Vagina (tissue), 2 donors: ENCODE measurements at regions not wholly inside any gene's neighbourhood (a gene's known extent, or its start where the extent isn't known, plus 50 kb on each side); places are given as distances from the start of the nearest gene placed in this dataset.

Source experiments
- DNase-seq, 2 donors: peaks; one replicate each; pipeline ENCODE4 v3.0.0-alpha.2; 2017; ENCODE audit errors: extremely low spot score in 2 of 2
- H3K27ac ChIP-seq: fragments of 200-600 bp; sonication (generic); one replicate; pipeline ENCODE4 v1.5.1; 2019
- H3K27me3 ChIP-seq: fragments of 200-600 bp; sonication (generic); one replicate; pipeline ENCODE4 v1.5.1; 2019
- H3K36me3 ChIP-seq, 2 donors: fragments of 200-600 bp; sonication (generic); one replicate each; pipeline ENCODE4 v1.5.1; 2017 to 2019
- H3K4me1 ChIP-seq: fragments of 200-600 bp; sonication (generic); one replicate; pipeline ENCODE4 v1.5.1; 2019
- H3K4me3 ChIP-seq, 2 donors: fragments of 200-600 bp; sonication (generic); 1 replicate in 1 of 2; 2 replicates in 1 of 2; pipeline ENCODE4 v1.5.1; 2016 to 2019
- H3K9me3 ChIP-seq: fragments of 200-600 bp; sonication (generic); one replicate; pipeline ENCODE4 v1.5.1; 2019
- CTCF ChIP-seq, 3 experiments: fragments of 450-650 bp in 2 of 3; fragments of 200-600 bp in 1 of 3; sonication (generic) in 1 of 3; IDR thresholded peaks; one replicate each; pipeline ENCODE4 v1.5.1; 2017 to 2019; ENCODE audit warnings: antibody characterized with exemption in 3 of 3, mild to moderate bottlenecking in 2 of 3, moderate library complexity in 2 of 3
- POLR2A ChIP-seq, 2 donors: fragments of 450-650 bp; IDR thresholded peaks; one replicate each; pipeline ENCODE4 v1.6.1; 2017; ENCODE audit warnings: antibody characterized with exemption in 2 of 2, mild to moderate bottlenecking in 2 of 2, moderate library complexity in 2 of 2
- POLR2AphosphoS5 ChIP-seq, 2 donors: sonication (generic); formaldehyde crosslinking; IDR thresholded peaks; one replicate each; pipeline ENCODE4 v1.9.0; 2017; ENCODE audit warnings: antibody characterized with exemption in 2 of 2, mild to moderate bottlenecking in 2 of 2, low read depth in 1 of 2; ENCODE audit not compliant: insufficient read depth in 1 of 2
- intact Hi-C: fragments of 100-400 bp; cut with DNase I; formaldehyde crosslinking; loops from one replicate; pipeline ENCODE4 v1.15.1; 2023

- DNase-seq: no peak
- TF ChIP-seq CTCF (IDR thresholded peaks at IDR 0.05) (no peak), POLR2A (IDR thresholded peaks at IDR 0.05) (no peak), POLR2AphosphoS5 (IDR thresholded peaks at IDR 0.05; ENCODE audit: insufficient read depth in 1 of 2, low read depth in 1 of 2) (no peak)
- intact Hi-C loops: loop anchor here (5.0 kb wide), 1 partner anchor 91 kb away; no protein-coding TSS in a partner anchor
- no peaks in the 10 kb centered on the region for H3K36me3 ChIP-seq
- H3K9me3 ChIP-seq: no peaks in the 10 kb centered on the region
- no peaks in the 10 kb centered on the region for H3K4me1 ChIP-seq
- H3K27me3 ChIP-seq: no peaks in the 10 kb centered on the region
- no peak overlapping the region for H3K27ac ChIP-seq
- H3K4me3 ChIP-seq: no peak overlapping the region
Measured at GRCh38 chr6:34618430-34619182, 62.5 kb upstream of the SPDEF start.

- H3K36me3 ChIP-seq: no peaks in the 10 kb centered on the region
- intact Hi-C loops: loop anchor here (5.0 kb wide), 1 partner anchor 90 kb away; no protein-coding TSS in a partner anchor
- no peaks in the 10 kb centered on the region for H3K27me3 ChIP-seq
- TF ChIP-seq CTCF (IDR thresholded peaks at IDR 0.05) (no peak), POLR2AphosphoS5 (IDR thresholded peaks at IDR 0.05; ENCODE audit: insufficient read depth in 1 of 2, low read depth in 1 of 2) (no peak), POLR2A (IDR thresholded peaks at IDR 0.05) (no peak)
- DNase-seq: no peak
- no peak overlapping the region for H3K27ac ChIP-seq
- H3K9me3 ChIP-seq: no peaks in the 10 kb centered on the region
- no peak overlapping the region for H3K4me3 ChIP-seq
- H3K4me1 ChIP-seq: no peaks in the 10 kb centered on the region
Measured at GRCh38 chr6:34617231-34617630, 61.1 kb upstream of the SPDEF start.

GRCh38 chr6:34616227-34616585 lies 60.1 kb upstream of the SPDEF start:
- H3K9me3 ChIP-seq: no peaks in the 10 kb centered on the region
- intact Hi-C loops: loop anchor here (5.0 kb wide), 1 partner anchor 89 kb away; no protein-coding TSS in a partner anchor
- H3K4me3 ChIP-seq: no peak overlapping the region
- no peaks in the 10 kb centered on the region for H3K27me3 ChIP-seq
- no peaks in the 10 kb centered on the region for H3K36me3 ChIP-seq
- H3K4me1 ChIP-seq: no peaks in the 10 kb centered on the region
- no peak for DNase-seq
- no peak overlapping the region for H3K27ac ChIP-seq
- no peak for TF ChIP-seq POLR2AphosphoS5 (IDR thresholded peaks at IDR 0.05; ENCODE audit: insufficient read depth in 1 of 2, low read depth in 1 of 2)
- TF ChIP-seq CTCF (IDR thresholded peaks at IDR 0.05): no peak
- no peak for TF ChIP-seq POLR2A (IDR thresholded peaks at IDR 0.05)

- Histone ChIP-seq H3K9me3 (no peaks in the 10 kb centered on the region), H3K4me3 (no peak overlapping the region), H3K27ac (no peak overlapping the region), H3K36me3 (no peaks in the 10 kb centered on the region), H3K27me3 (no peaks in the 10 kb centered on the region), H3K4me1 (no peaks in the 10 kb centered on the region)
- no peak for TF ChIP-seq POLR2A (IDR thresholded peaks at IDR 0.05)
- TF ChIP-seq POLR2AphosphoS5 (IDR thresholded peaks at IDR 0.05; ENCODE audit: insufficient read depth in 1 of 2, low read depth in 1 of 2): no peak
- no peak for TF ChIP-seq CTCF (IDR thresholded peaks at IDR 0.05)
- intact Hi-C loops: loop anchor here (5.0 kb wide), 1 partner anchor 88 kb away; no protein-coding TSS in a partner anchor
- DNase-seq: no peak
Measured at GRCh38 chr6:34615574-34616226, 59.6 kb upstream of the SPDEF start.
